ENCODE measurements at regions not wholly inside any gene's neighbourhood (a gene's known extent, or its start where the extent isn't known, plus 50 kb on each side); places are given as distances from the start of the nearest gene placed in this dataset.

GRCh38 chr3:18789734-18790133 is 358.6 kb upstream of the KCNH8 start:
- Histone ChIP-seq H3K27ac (no peak overlapping the region), H3K27me3 (no peaks in the 10 kb centered on the region), H3K9me3 (ENCODE audit: low read depth) (no peaks in the 10 kb centered on the region), H3K36me3 (no peaks in the 10 kb centered on the region), H3K4me3 (no peak overlapping the region), H3K4me1 (ENCODE audit: low read depth) (no peaks in the 10 kb centered on the region)
- DNase-seq (ENCODE audit: low read depth in 1 of 2, low spot score in 1 of 2), result no peak
- TF ChIP-seq CTCF (IDR thresholded peaks at IDR 0.05; ENCODE audit: low read depth, low read length), result no peak

- Histone ChIP-seq H3K27me3 (no peaks in the 10 kb centered on the region), H3K4me3 (no peak overlapping the region), H3K4me1 (ENCODE audit: low read depth) (no peaks in the 10 kb centered on the region), H3K36me3 (no peaks in the 10 kb centered on the region), H3K9me3 (ENCODE audit: low read depth) (no peaks in the 10 kb centered on the region), H3K27ac (no peak overlapping the region)
- no peak for DNase-seq (ENCODE audit: low read depth in 1 of 2, low spot score in 1 of 2)
- no peak for TF ChIP-seq CTCF (IDR thresholded peaks at IDR 0.05; ENCODE audit: low read depth, low read length)
Measured at GRCh38 chr3:18787441-18787840, 360.9 kb upstream of the KCNH8 start.

- Histone ChIP-seq H3K36me3 (no peaks in the 10 kb centered on the region), H3K27me3 (no peaks in the 10 kb centered on the region), H3K27ac (no peak overlapping the region), H3K4me1 (ENCODE audit: low read depth) (no peaks in the 10 kb centered on the region), H3K9me3 (ENCODE audit: low read depth) (no peaks in the 10 kb centered on the region), H3K4me3 (no peak overlapping the region)
- no peak for DNase-seq (ENCODE audit: low read depth in 1 of 2, low spot score in 1 of 2)
- TF ChIP-seq CTCF (IDR thresholded peaks at IDR 0.05; ENCODE audit: low read depth, low read length), result no peak
Measured at GRCh38 chr3:18786650-18787323, 361.5 kb upstream of the KCNH8 start.

- H3K27ac ChIP-seq, result no peak overlapping the region
- no peak overlapping the region for H3K4me3 ChIP-seq
Measured at GRCh38 chr3:18782191-18782590, 357.1 kb upstream of the SATB1 start.

GRCh38 chr3:18780959-18781358 is 355.8 kb upstream of the SATB1 start:
- H3K27me3 ChIP-seq, result no peaks in the 10 kb centered on the region
- no peak overlapping the region for H3K27ac ChIP-seq
- TF ChIP-seq CTCF (IDR thresholded peaks at IDR 0.05; ENCODE audit: low read depth, low read length), result no peak
- no peak for DNase-seq (ENCODE audit: low read depth in 1 of 2, low spot score in 1 of 2)
- no peak overlapping the region for H3K4me3 ChIP-seq
- H3K9me3 ChIP-seq (ENCODE audit: low read depth), result no peaks in the 10 kb centered on the region
- H3K4me1 ChIP-seq (ENCODE audit: low read depth), result no peaks in the 10 kb centered on the region
- H3K36me3 ChIP-seq, result no peaks in the 10 kb centered on the region

More at GRCh38 chr3:18782191-18782590, 357.1 kb upstream of the SATB1 start:
- no peak for DNase-seq (ENCODE audit: low read depth in 1 of 2, low spot score in 1 of 2)
- Histone ChIP-seq H3K4me1 (ENCODE audit: low read depth) (no peaks in the 10 kb centered on the region), H3K36me3 (no peaks in the 10 kb centered on the region), H3K27me3 (no peaks in the 10 kb centered on the region), H3K9me3 (ENCODE audit: low read depth) (no peaks in the 10 kb centered on the region)
- TF ChIP-seq CTCF (IDR thresholded peaks at IDR 0.05; ENCODE audit: low read depth, low read length), result no peak

Data from cardiac muscle cell (in vitro differentiated cells and primary cell).